ENCODE measurements at regions not wholly inside any gene's neighbourhood (a gene's known extent, or its start where the extent isn't known, plus 50 kb on each side); places are given as distances from the start of the nearest gene placed in this dataset.

DNA sequence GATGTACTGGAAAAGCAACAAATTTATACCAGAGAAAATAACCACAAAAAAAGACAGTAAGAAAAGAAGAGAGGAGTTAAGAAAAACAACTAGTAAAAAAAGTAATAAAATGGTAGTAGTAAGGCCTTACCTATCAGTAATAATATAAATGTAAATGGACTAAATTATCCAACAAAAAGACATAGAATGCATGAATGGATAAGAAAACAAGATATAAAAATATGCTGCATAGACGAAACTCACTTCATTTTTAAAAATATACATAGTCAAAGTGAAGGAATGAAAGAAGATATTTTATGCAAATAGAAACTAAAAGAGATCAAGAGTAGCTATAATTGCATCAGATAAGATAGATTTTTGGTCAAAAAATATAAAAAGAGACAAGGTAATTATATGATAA lies 739.1 kb downstream of the DNAJB9 start:
- TF ChIP-seq, protein P1, sequence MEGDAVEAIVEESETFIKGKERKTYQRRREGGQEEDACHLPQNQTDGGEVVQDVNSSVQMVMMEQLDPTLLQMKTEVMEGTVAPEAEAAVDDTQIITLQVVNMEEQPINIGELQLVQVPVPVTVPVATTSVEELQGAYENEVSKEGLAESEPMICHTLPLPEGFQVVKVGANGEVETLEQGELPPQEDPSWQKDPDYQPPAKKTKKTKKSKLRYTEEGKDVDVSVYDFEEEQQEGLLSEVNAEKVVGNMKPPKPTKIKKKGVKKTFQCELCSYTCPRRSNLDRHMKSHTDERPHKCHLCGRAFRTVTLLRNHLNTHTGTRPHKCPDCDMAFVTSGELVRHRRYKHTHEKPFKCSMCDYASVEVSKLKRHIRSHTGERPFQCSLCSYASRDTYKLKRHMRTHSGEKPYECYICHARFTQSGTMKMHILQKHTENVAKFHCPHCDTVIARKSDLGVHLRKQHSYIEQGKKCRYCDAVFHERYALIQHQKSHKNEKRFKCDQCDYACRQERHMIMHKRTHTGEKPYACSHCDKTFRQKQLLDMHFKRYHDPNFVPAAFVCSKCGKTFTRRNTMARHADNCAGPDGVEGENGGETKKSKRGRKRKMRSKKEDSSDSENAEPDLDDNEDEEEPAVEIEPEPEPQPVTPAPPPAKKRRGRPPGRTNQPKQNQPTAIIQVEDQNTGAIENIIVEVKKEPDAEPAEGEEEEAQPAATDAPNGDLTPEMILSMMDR (IDR thresholded peaks at IDR 0.05; ENCODE audit: low read length) = no peak
- no peak for TF ChIP-seq EZH2 (IDR thresholded peaks at IDR 0.05; ENCODE audit: borderline replicate concordance, low read length)
